ENCODE measurements at regions not wholly inside any gene's neighbourhood (a gene's known extent, or its start where the extent isn't known, plus 50 kb on each side); places are given as distances from the start of the nearest gene placed in this dataset.

- no peak for TF ChIP-seq CTCF (conservative IDR thresholded peaks at IDR 0.05)
- no peak overlapping the region for H3T11ph ChIP-seq (ENCODE audit: low read length)
- no peak overlapping the region for H3K23ac ChIP-seq (ENCODE audit: insufficient read length, low read depth, low read length)
- no peak for DNase-seq
- H2BK5ac ChIP-seq (ENCODE audit: insufficient read length, low read length), result no peak overlapping the region
- H3K27ac ChIP-seq (ENCODE audit: insufficient read length, low read depth, low read length), result no peak overlapping the region
- no peaks in the 10 kb centered on the region for H3K4me1 ChIP-seq (ENCODE audit: insufficient read depth, low read length)
- H3K4me2 ChIP-seq (ENCODE audit: insufficient read depth, insufficient read length, low read length), result no peak overlapping the region
- no peak overlapping the region for H3K4ac ChIP-seq (ENCODE audit: low read depth, low read length)
- H4K8ac ChIP-seq (replicated peaks; ENCODE audit: insufficient read length, low read depth, low read length), result no peak overlapping the region
- H2AFZ ChIP-seq (ENCODE audit: low read length), result no peak overlapping the region
- no peak overlapping the region for H2BK120ac ChIP-seq (ENCODE audit: low read depth, low read length, poor library complexity, severe bottlenecking)
- H2BK15ac ChIP-seq (ENCODE audit: low read depth, low read length), result no peak overlapping the region
- no peaks in the 10 kb centered on the region for H3K79me1 ChIP-seq (ENCODE audit: insufficient read depth, low read depth, low read length, poor library complexity, severe bottlenecking)
- no peaks in the 10 kb centered on the region for H3K36me3 Mint-ChIP-seq (ENCODE audit: insufficient read depth in 1 of 3, low read depth in 3 of 3)
- no peak overlapping the region for H3K56ac ChIP-seq (ENCODE audit: insufficient read length, low read depth, low read length)
- no peak overlapping the region for H2BK12ac ChIP-seq (ENCODE audit: insufficient read length, low read depth, low read length)
- no peak overlapping the region for H3K27ac Mint-ChIP-seq
- H2AK5ac ChIP-seq (ENCODE audit: insufficient read length, low read length), result no peak overlapping the region
- no peaks in the 10 kb centered on the region for H4K20me1 ChIP-seq (ENCODE audit: control insufficient read depth, insufficient read depth, insufficient read length)
- no peak overlapping the region for H3K18ac ChIP-seq (ENCODE audit: insufficient read length, low read depth, low read length)
- H2BK20ac ChIP-seq (ENCODE audit: low read depth, low read length, poor library complexity, severe bottlenecking), result no peak overlapping the region
- H3K4me1 Mint-ChIP-seq, result peaks cover 3% of the 10 kb centered on the region in 2 experiments; a peak in 1 of 4 replicates
- no peaks in the 10 kb centered on the region for H3K23me2 ChIP-seq (ENCODE audit: insufficient read length, low read depth, low read length, poor library complexity, severe bottlenecking)
- H4K91ac ChIP-seq (ENCODE audit: insufficient read length, low read depth, low read length), result no peak overlapping the region
- no peaks in the 10 kb centered on the region; the same call in 1 of the 2 replicates for H3K27me3 ChIP-seq (ENCODE audit: insufficient read depth, low read length)
- no peaks in the 10 kb centered on the region for H3K9me3 Mint-ChIP-seq
- no peaks in the 10 kb centered on the region for H3K79me2 ChIP-seq (ENCODE audit: insufficient read depth, low read length)
- H3K14ac ChIP-seq (ENCODE audit: insufficient read depth, low read length), result no peak overlapping the region
- no peak overlapping the region for H3K9ac ChIP-seq (ENCODE audit: extremely low read depth, insufficient read length, low read length)
- no peaks in the 10 kb centered on the region for H3K9me3 ChIP-seq (ENCODE audit: control insufficient read depth, low read depth, low read length)
- no peak overlapping the region for H4K5ac ChIP-seq (ENCODE audit: insufficient read length, low read depth, low read length)
- no peak overlapping the region for H3K4me3 Mint-ChIP-seq
- peaks cover 6% of the 10 kb centered on the region; the same call in 1 of the 2 replicates for H3K27me3 Mint-ChIP-seq (ENCODE audit: low read depth)
- no CpG with 5 or more reads among the region's 1 CpG for WGBS (ENCODE audit: extremely low coverage, insufficient read length, low lambda C conversion rate)
These were observed 440.1 kb downstream of the TCERG1L start for GRCh38 chr10:130871406-130871805.

Data from H9 (cell line).